ENCODE measurements at regions not wholly inside any gene's neighbourhood (a gene's known extent, or its start where the extent isn't known, plus 50 kb on each side); places are given as distances from the start of the nearest gene placed in this dataset.
"Not testable (repeated sequence)": the region's sequence is repeated elsewhere in the genome, so short reads cannot be mapped to it uniquely, and the experiment has no call there.

GRCh38 chr5:84985148-84985547 is 600.5 kb upstream of the EDIL3 start:
- H3K27me3 ChIP-seq (ENCODE audit: insufficient read depth, low read length, poor library complexity, severe bottlenecking) = no peaks in the 10 kb centered on the region
- no peaks in the 10 kb centered on the region for H3K4me1 ChIP-seq (ENCODE audit: insufficient read depth, low read length, poor library complexity, severe bottlenecking)
- no peaks in the 10 kb centered on the region for H3F3A ChIP-seq (ENCODE audit: low read depth)
- no peak overlapping the region for H3K4me2 ChIP-seq (ENCODE audit: low read depth, low read length, poor library complexity, severe bottlenecking)
- H3K9ac ChIP-seq (ENCODE audit: low read depth, low read length, poor library complexity, severe bottlenecking) = no peak overlapping the region
- no peak overlapping the region for H2AFZ ChIP-seq (ENCODE audit: low read length)
- no peaks in the 10 kb centered on the region for H4K20me1 ChIP-seq (ENCODE audit: insufficient read depth, low read length, poor library complexity, severe bottlenecking)
- H3K9me3 ChIP-seq (ENCODE audit: insufficient read depth, low read depth, low read length) = no peaks in the 10 kb centered on the region
- TF ChIP-seq EZH2phosphoT487 (IDR thresholded peaks at IDR 0.05; ENCODE audit: borderline replicate concordance) = no peak
- TF ChIP-seq CTCF (conservative IDR thresholded peaks at IDR 0.05; ENCODE audit: low read length) = no peak
- no peaks in the 10 kb centered on the region for H3K79me2 ChIP-seq (ENCODE audit: insufficient read depth, low read length)
- 0 out of 2 replicates have a peak, but pooled peaks cover 3% of the 10 kb centered on the region for H3K9me2 ChIP-seq (replicated peaks; ENCODE audit: low read depth, low read length)
- H3K36me3 ChIP-seq (ENCODE audit: insufficient read depth, low read length) = no peaks in the 10 kb centered on the region
- no peak overlapping the region for H3K4me3 ChIP-seq (ENCODE audit: low read length, poor library complexity, severe bottlenecking)

- no peak overlapping the region for H3K9ac ChIP-seq (ENCODE audit: low read depth, low read length, poor library complexity, severe bottlenecking)
- H4K20me1 ChIP-seq (ENCODE audit: insufficient read depth, low read length, poor library complexity, severe bottlenecking) = no peaks in the 10 kb centered on the region
- TF ChIP-seq EZH2phosphoT487 (IDR thresholded peaks at IDR 0.05; ENCODE audit: borderline replicate concordance) = no peak
- no peak for TF ChIP-seq CTCF (conservative IDR thresholded peaks at IDR 0.05; ENCODE audit: low read length)
- no peaks in the 10 kb centered on the region for H3K9me2 ChIP-seq (replicated peaks; ENCODE audit: low read depth, low read length)
- no peak overlapping the region for H3K4me3 ChIP-seq (ENCODE audit: low read length, poor library complexity, severe bottlenecking)
- no peaks in the 10 kb centered on the region for H3K4me1 ChIP-seq (ENCODE audit: insufficient read depth, low read length, poor library complexity, severe bottlenecking)
- no peak overlapping the region for H2AFZ ChIP-seq (ENCODE audit: low read length)
- no peaks in the 10 kb centered on the region for H3K27me3 ChIP-seq (ENCODE audit: insufficient read depth, low read length, poor library complexity, severe bottlenecking)
- no peaks in the 10 kb centered on the region for H3K9me3 ChIP-seq (ENCODE audit: insufficient read depth, low read depth, low read length)
- H3K36me3 ChIP-seq (ENCODE audit: insufficient read depth, low read length) = no peaks in the 10 kb centered on the region
- no peaks in the 10 kb centered on the region for H3K79me2 ChIP-seq (ENCODE audit: insufficient read depth, low read length)
- H3K4me2 ChIP-seq (ENCODE audit: low read depth, low read length, poor library complexity, severe bottlenecking) = no peak overlapping the region
- no peaks in the 10 kb centered on the region for H3F3A ChIP-seq (ENCODE audit: low read depth)
Observed at GRCh38 chr5:84986688-84987087, 602.0 kb upstream of the EDIL3 start.

- no peaks in the 10 kb centered on the region for H3K4me1 ChIP-seq (ENCODE audit: insufficient read depth, low read length, poor library complexity, severe bottlenecking)
- no peak overlapping the region for H3K4me2 ChIP-seq (ENCODE audit: low read depth, low read length, poor library complexity, severe bottlenecking)
- H3K36me3 ChIP-seq (ENCODE audit: insufficient read depth, low read length) = no peaks in the 10 kb centered on the region
- H3K9me3 ChIP-seq (ENCODE audit: insufficient read depth, low read depth, low read length) = no peaks in the 10 kb centered on the region
- no peak overlapping the region for H3K9ac ChIP-seq (ENCODE audit: low read depth, low read length, poor library complexity, severe bottlenecking)
- no peak overlapping the region for H2AFZ ChIP-seq (ENCODE audit: low read length)
- no peaks in the 10 kb centered on the region for H3K79me2 ChIP-seq (ENCODE audit: insufficient read depth, low read length)
- H3K4me3 ChIP-seq (ENCODE audit: low read length, poor library complexity, severe bottlenecking) = no peak overlapping the region
- TF ChIP-seq EZH2phosphoT487 (IDR thresholded peaks at IDR 0.05; ENCODE audit: borderline replicate concordance) = no peak
- TF ChIP-seq CTCF (conservative IDR thresholded peaks at IDR 0.05; ENCODE audit: low read length) = no peak
- H3K9me2 ChIP-seq (replicated peaks; ENCODE audit: low read depth, low read length) = no peaks in the 10 kb centered on the region
- H4K20me1 ChIP-seq (ENCODE audit: insufficient read depth, low read length, poor library complexity, severe bottlenecking) = no peaks in the 10 kb centered on the region
- no peaks in the 10 kb centered on the region for H3F3A ChIP-seq (ENCODE audit: low read depth)
- no peaks in the 10 kb centered on the region for H3K27me3 ChIP-seq (ENCODE audit: insufficient read depth, low read length, poor library complexity, severe bottlenecking)
Observed at GRCh38 chr5:85000671-85001070, 616.0 kb upstream of the EDIL3 start.

GRCh38 chr5:85002026-85002425 is 617.3 kb upstream of the EDIL3 start:
- not testable (repeated sequence) for H3K9me3 ChIP-seq (ENCODE audit: insufficient read depth, low read depth, low read length); H3K27me3 ChIP-seq (ENCODE audit: insufficient read depth, low read length, poor library complexity, severe bottlenecking); H3K79me2 ChIP-seq (ENCODE audit: insufficient read depth, low read length); H4K20me1 ChIP-seq (ENCODE audit: insufficient read depth, low read length, poor library complexity, severe bottlenecking); H3K9ac ChIP-seq (ENCODE audit: low read depth, low read length, poor library complexity, severe bottlenecking); H2AFZ ChIP-seq (ENCODE audit: low read length); H3K9me2 ChIP-seq (replicated peaks; ENCODE audit: low read depth, low read length); H3K36me3 ChIP-seq (ENCODE audit: insufficient read depth, low read length); H3K4me2 ChIP-seq (ENCODE audit: low read depth, low read length, poor library complexity, severe bottlenecking); H3F3A ChIP-seq (ENCODE audit: low read depth); H3K4me1 ChIP-seq (ENCODE audit: insufficient read depth, low read length, poor library complexity, severe bottlenecking); H3K4me3 ChIP-seq (ENCODE audit: low read length, poor library complexity, severe bottlenecking)

All from Loucy (cell line).